HCT116 (cell line): ENCODE measurements at regions not wholly inside any gene's neighbourhood (a gene's known extent, or its start where the extent isn't known, plus 50 kb on each side); places are given as distances from the start of the nearest gene placed in this dataset.

ENCODE experiments used
- ATAC-seq: fragments of 200-7000 bp; cut with Tn5 transposase; 2 replicates; pipeline ENCODE4 v1.9.1; 2020; ENCODE audit warnings: mild to moderate bottlenecking, moderate library complexity
- BruUV-seq: library from RNA; stranded (reverse); fragments of 400-500 nt; replicated peaks from 2 replicates; lab custom pipeline; 2021; lab: Mats Ljungman, UMichigan
- CTCF ChIA-PET: fragments of 300-600 bp; sonication (Branson Sonifier 250); formaldehyde crosslinking; loops from one replicate; lab custom pipeline; 2021; ENCODE audit warnings: antibody characterized with exemption; lab: Charles Lee
- POLR2A ChIA-PET: fragments of 300-600, 350-600 bp; sonication (Branson Sonifier 250); formaldehyde crosslinking; loops from one replicate; lab custom pipeline; 2021; ENCODE audit warnings: antibody characterized with exemption; lab: Charles Lee
- RAD21 ChIA-PET, 2 experiments: fragments of 300-600 bp; sonication (Branson Sonifier 250); formaldehyde crosslinking; loops; one replicate each; lab custom pipeline; 2023; ENCODE audit warnings: low total read pairs in 2 of 2; ENCODE audit not compliant: uncharacterized antibody in 2 of 2, unreplicated experiment in 2 of 2, low non-redundant PET in 1 of 2; lab: Charles Lee
- DNase-seq: peaks from one replicate; pipeline ENCODE4 v3.0.0-alpha.2; 2010; ENCODE audit warnings: low read depth, low spot score
- H2AFZ ChIP-seq: fragments of 200-600 bp; shearing (Covaris generic), sonication (generic); 2 replicates; pipeline ENCODE4 v1.6.1; 2017; ENCODE audit warnings: low read depth, mixed run types, mixed read lengths, antibody characterized with exemption, low read length; ENCODE audit not compliant: poor library complexity, severe bottlenecking
- H3K27ac ChIP-seq: 2 replicates; pipeline ENCODE4 v1.5.1; 2012; ENCODE audit warnings: low read depth, low read length
- H3K27me3 ChIP-seq: fragments of 200-600 bp; sonication (generic); 2 replicates; pipeline ENCODE4 v1.6.1; 2016; ENCODE audit warnings: mixed run types, low read length, mixed read lengths; ENCODE audit not compliant: insufficient read depth
- H3K36me3 ChIP-seq, 2 experiments: fragments of 200-500 bp in 1 of 2; fragments of 200-600 bp in 1 of 2; sonication (Bioruptor generic) in 1 of 2; sonication (generic) in 1 of 2; 2 replicates each; pipeline versions ENCODE4 v1.5.1 to v1.6.1; 2014 to 2016; ENCODE audit warnings: low read length in 2 of 2, inconsistent platforms in 1 of 2, mixed read lengths in 1 of 2, mixed run types in 1 of 2; ENCODE audit not compliant: insufficient read depth in 2 of 2, control insufficient read depth in 1 of 2
- H3K4me1 ChIP-seq, 2 experiments: fragments of 200-600 bp in 1 of 2; sonication (generic) in 1 of 2; 2 replicates each; pipeline versions ENCODE4 v1.5.1 to v1.6.1; 2012 to 2017; ENCODE audit warnings: low read length in 2 of 2, inconsistent platforms in 1 of 2, mild to moderate bottlenecking in 1 of 2, mixed read lengths in 1 of 2, mixed run types in 1 of 2, moderate library complexity in 1 of 2; ENCODE audit not compliant: insufficient read depth in 2 of 2, control insufficient read depth in 1 of 2
- H3K4me2 ChIP-seq: fragments of 200-600 bp; sonication (generic); 2 replicates; pipeline ENCODE4 v1.6.1; 2017; ENCODE audit warnings: mixed run types, low read length, mixed read lengths
- H3K4me3 ChIP-seq, 2 experiments: fragments of 200-600 bp in 1 of 2; sonication (generic) in 1 of 2; replicated peaks in 1 of 2; 2 replicates each; pipeline ENCODE4 v1.5.1; 2011 to 2016; ENCODE audit warnings: low read length in 2 of 2, control low read depth in 1 of 2, low read depth in 1 of 2, mild to moderate bottlenecking in 1 of 2, mixed read lengths in 1 of 2, mixed run types in 1 of 2
- H3K79me2 ChIP-seq: fragments of 200-600 bp; sonication (generic); 2 replicates; pipeline ENCODE4 v1.6.1; 2017; ENCODE audit warnings: mild to moderate bottlenecking, mixed run types, low read length, moderate library complexity, mixed read lengths; ENCODE audit not compliant: insufficient read depth
- H3K9ac ChIP-seq: fragments of 200-600 bp; sonication (generic); 2 replicates; pipeline ENCODE4 v1.6.1; 2016; ENCODE audit warnings: low read length, mixed read lengths
- H3K9me2 ChIP-seq: fragments of 200-600 bp; sonication (generic), shearing (Covaris generic); 2 replicates; pipeline ENCODE4 v1.6.1; 2017; ENCODE audit warnings: mixed run types, mild to moderate bottlenecking, moderate library complexity; ENCODE audit not compliant: insufficient read depth
- H3K9me3 ChIP-seq, 2 experiments: fragments of 200-500 bp in 1 of 2; fragments of 200-600 bp in 1 of 2; sonication (Bioruptor generic) in 1 of 2; sonication (generic) in 1 of 2; 2 replicates each; pipeline ENCODE4 v1.6.1; 2014 to 2017; ENCODE audit warnings: low read length in 2 of 2, mixed read lengths in 2 of 2, inconsistent platforms in 1 of 2, low read depth in 1 of 2, mild to moderate bottlenecking in 1 of 2, mixed run types in 1 of 2, moderate library complexity in 1 of 2; ENCODE audit not compliant: control insufficient read depth in 1 of 2, insufficient read depth in 1 of 2
- H4K20me1 ChIP-seq: fragments of 200-600 bp; sonication (generic), shearing (Covaris generic); 2 replicates; pipeline ENCODE4 v1.6.1; 2017; ENCODE audit warnings: mixed run types, mild to moderate bottlenecking, moderate library complexity; ENCODE audit not compliant: insufficient read depth
- EGR1 ChIP-seq: IDR thresholded peaks from 2 replicates; pipeline ENCODE4 v1.6.1; 2012; ENCODE audit warnings: low read depth
- EZH2phosphoT487 ChIP-seq: fragments of 200-600 bp; IDR thresholded peaks from 2 replicates; pipeline ENCODE4 v1.6.1; 2018; ENCODE audit warnings: antibody characterized with exemption, borderline replicate concordance
- FOSL1 ChIP-seq: IDR thresholded peaks from 2 replicates; pipeline ENCODE4 v1.6.1; 2012; ENCODE audit warnings: low read depth
- POLR2A ChIP-seq: IDR thresholded peaks from 2 replicates; pipeline ENCODE4 v1.7.0; 2011; ENCODE audit warnings: borderline replicate concordance; ENCODE audit not compliant: insufficient read depth, insufficient read length; ENCODE audit errors: extremely low read depth
- RAD21 ChIP-seq: IDR thresholded peaks from 2 replicates; pipeline ENCODE4 v1.6.1; 2012; ENCODE audit warnings: low read depth, mild to moderate bottlenecking
- TCF7L2 ChIP-seq: IDR thresholded peaks from 2 replicates; pipeline ENCODE4 v1.7.0; 2011; ENCODE audit warnings: borderline replicate concordance, inconsistent platforms; ENCODE audit not compliant: insufficient read depth, insufficient read length; ENCODE audit errors: extremely low read depth
- YY1 ChIP-seq: IDR thresholded peaks from 2 replicates; pipeline ENCODE4 v1.6.1; 2011; ENCODE audit warnings: low read length, low read depth, moderate library complexity, mild to moderate bottlenecking; ENCODE audit not compliant: insufficient replicate concordance; ENCODE audit errors: extremely low read depth
- ZFX ChIP-seq: fragments of 450-650 bp; IDR thresholded peaks from 2 replicates; pipeline ENCODE4 v1.6.1; 2017
- ZNF274 ChIP-seq: fragments of 200-500 bp; sonication (Bioruptor generic); IDR thresholded peaks from 2 replicates; pipeline ENCODE4 v1.6.1; 2014; ENCODE audit warnings: mild to moderate bottlenecking, low read depth, low read length, inconsistent platforms
- intact Hi-C: fragments of 100-400 bp; cut with micrococcal nuclease; formaldehyde crosslinking; loops from 2 replicates; pipeline ENCODE4 v1.10.0; 2022
- TF ChIP-seq, protein P1 (sequence below): IDR thresholded peaks from 2 replicates; pipeline ENCODE4 v1.6.1; 2012; ENCODE audit warnings: low read depth

GRCh38 chr13:80716610-80717081 lies 375.7 kb upstream of the SPRY2 start:
- no peak overlapping the region for H3K4me2 ChIP-seq
- H3K9me3 ChIP-seq, result no peaks in the 10 kb centered on the region
- H3K4me3 ChIP-seq, result no peak overlapping the region
- H4K20me1 ChIP-seq, result no peaks in the 10 kb centered on the region
- CTCF ChIA-PET, result no interaction called here
- no peaks in the 10 kb centered on the region for H3K79me2 ChIP-seq
- H3K27ac ChIP-seq, result no peak overlapping the region
- H3K27me3 ChIP-seq, result no peaks in the 10 kb centered on the region
- no peaks in the 10 kb centered on the region for H3K4me1 ChIP-seq
- RAD21 ChIA-PET, result no interaction called here
- no peak overlapping the region for H2AFZ ChIP-seq
- H3K9me2 ChIP-seq, result no peaks in the 10 kb centered on the region
- no peak for DNase-seq
- ATAC-seq, result no peak
- intact Hi-C loops, result no loop called here
- H3K36me3 ChIP-seq, result no peaks in the 10 kb centered on the region
- POLR2A ChIA-PET, result no interaction called here
- BruUV-seq, result no TSS peak
- no peak overlapping the region for H3K9ac ChIP-seq
- TF ChIP-seq POLR2A (no peak), EGR1 (no peak), ZNF274 (no peak), YY1 (no peak)
- TF ChIP-seq, protein P1, sequence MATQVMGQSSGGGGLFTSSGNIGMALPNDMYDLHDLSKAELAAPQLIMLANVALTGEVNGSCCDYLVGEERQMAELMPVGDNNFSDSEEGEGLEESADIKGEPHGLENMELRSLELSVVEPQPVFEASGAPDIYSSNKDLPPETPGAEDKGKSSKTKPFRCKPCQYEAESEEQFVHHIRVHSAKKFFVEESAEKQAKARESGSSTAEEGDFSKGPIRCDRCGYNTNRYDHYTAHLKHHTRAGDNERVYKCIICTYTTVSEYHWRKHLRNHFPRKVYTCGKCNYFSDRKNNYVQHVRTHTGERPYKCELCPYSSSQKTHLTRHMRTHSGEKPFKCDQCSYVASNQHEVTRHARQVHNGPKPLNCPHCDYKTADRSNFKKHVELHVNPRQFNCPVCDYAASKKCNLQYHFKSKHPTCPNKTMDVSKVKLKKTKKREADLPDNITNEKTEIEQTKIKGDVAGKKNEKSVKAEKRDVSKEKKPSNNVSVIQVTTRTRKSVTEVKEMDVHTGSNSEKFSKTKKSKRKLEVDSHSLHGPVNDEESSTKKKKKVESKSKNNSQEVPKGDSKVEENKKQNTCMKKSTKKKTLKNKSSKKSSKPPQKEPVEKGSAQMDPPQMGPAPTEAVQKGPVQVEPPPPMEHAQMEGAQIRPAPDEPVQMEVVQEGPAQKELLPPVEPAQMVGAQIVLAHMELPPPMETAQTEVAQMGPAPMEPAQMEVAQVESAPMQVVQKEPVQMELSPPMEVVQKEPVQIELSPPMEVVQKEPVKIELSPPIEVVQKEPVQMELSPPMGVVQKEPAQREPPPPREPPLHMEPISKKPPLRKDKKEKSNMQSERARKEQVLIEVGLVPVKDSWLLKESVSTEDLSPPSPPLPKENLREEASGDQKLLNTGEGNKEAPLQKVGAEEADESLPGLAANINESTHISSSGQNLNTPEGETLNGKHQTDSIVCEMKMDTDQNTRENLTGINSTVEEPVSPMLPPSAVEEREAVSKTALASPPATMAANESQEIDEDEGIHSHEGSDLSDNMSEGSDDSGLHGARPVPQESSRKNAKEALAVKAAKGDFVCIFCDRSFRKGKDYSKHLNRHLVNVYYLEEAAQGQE, result no peak

GRCh38 chr13:80712026-80712425 lies 371.1 kb upstream of the SPRY2 start:
- no peaks in the 10 kb centered on the region for H3K4me1 ChIP-seq
- no peak for TF ChIP-seq ZFX
- no peak for TF ChIP-seq YY1
- TF ChIP-seq, protein P1, result no peak
- no peak for TF ChIP-seq ZNF274
- TF ChIP-seq TCF7L2, result no peak
- no peak for TF ChIP-seq RAD21
- no peak for TF ChIP-seq POLR2A
- TF ChIP-seq EZH2phosphoT487, result no peak
- TF ChIP-seq FOSL1, result no peak
- H3K4me2 ChIP-seq, result no peak overlapping the region
- H3K36me3 ChIP-seq, result no peaks in the 10 kb centered on the region
- CTCF ChIA-PET, result no interaction called here
- ATAC-seq (no peak), DNase-seq (no peak)
- POLR2A ChIA-PET, result no interaction called here
- H3K4me3 ChIP-seq, result no peak overlapping the region
- no peak overlapping the region for H3K9ac ChIP-seq
- RAD21 ChIA-PET, result no interaction called here
- H3K27ac ChIP-seq, result no peak overlapping the region
- H3K9me3 ChIP-seq, result no peaks in the 10 kb centered on the region
- no peak overlapping the region for H2AFZ ChIP-seq
- H3K27me3 ChIP-seq, result no peaks in the 10 kb centered on the region
- no peaks in the 10 kb centered on the region for H3K79me2 ChIP-seq
- no peaks in the 10 kb centered on the region for H3K9me2 ChIP-seq
- H4K20me1 ChIP-seq, result no peaks in the 10 kb centered on the region
- intact Hi-C loops, result no loop called here
- BruUV-seq, result no TSS peak
